ENCODE measurements at regions not wholly inside any gene's neighbourhood (a gene's known extent, or its start where the extent isn't known, plus 50 kb on each side); places are given as distances from the start of the nearest gene placed in this dataset.

DNA sequence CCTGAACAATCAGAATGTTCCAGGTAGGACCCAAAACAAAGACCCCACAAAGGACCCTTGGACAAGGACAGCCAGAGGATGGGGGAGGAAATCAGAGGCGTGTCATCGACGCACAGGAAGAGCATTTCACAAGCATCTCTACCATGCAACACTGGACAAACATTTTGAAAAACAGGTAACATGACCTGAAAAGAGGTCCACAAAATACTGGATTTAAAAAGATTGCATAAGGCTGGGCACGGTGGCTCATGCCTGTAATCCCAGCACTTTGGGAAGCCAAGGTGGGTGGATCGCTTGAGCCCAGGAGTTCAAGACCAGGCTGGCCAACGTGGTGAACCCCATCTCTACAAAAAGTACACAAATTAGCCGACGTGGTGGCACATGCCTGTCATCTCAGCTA, 60.5 kb upstream of the RNF32 start:
- TF ChIP-seq, protein P1, sequence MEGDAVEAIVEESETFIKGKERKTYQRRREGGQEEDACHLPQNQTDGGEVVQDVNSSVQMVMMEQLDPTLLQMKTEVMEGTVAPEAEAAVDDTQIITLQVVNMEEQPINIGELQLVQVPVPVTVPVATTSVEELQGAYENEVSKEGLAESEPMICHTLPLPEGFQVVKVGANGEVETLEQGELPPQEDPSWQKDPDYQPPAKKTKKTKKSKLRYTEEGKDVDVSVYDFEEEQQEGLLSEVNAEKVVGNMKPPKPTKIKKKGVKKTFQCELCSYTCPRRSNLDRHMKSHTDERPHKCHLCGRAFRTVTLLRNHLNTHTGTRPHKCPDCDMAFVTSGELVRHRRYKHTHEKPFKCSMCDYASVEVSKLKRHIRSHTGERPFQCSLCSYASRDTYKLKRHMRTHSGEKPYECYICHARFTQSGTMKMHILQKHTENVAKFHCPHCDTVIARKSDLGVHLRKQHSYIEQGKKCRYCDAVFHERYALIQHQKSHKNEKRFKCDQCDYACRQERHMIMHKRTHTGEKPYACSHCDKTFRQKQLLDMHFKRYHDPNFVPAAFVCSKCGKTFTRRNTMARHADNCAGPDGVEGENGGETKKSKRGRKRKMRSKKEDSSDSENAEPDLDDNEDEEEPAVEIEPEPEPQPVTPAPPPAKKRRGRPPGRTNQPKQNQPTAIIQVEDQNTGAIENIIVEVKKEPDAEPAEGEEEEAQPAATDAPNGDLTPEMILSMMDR (IDR thresholded peaks at IDR 0.05 in 8 of 11, conservative IDR thresholded peaks at IDR 0.05 in 3 of 11): no peak
- TF ChIP-seq POLR2A (IDR thresholded peaks at IDR 0.05): no peak
